ENCODE measurements at regions not wholly inside any gene's neighbourhood (a gene's known extent, or its start where the extent isn't known, plus 50 kb on each side); places are given as distances from the start of the nearest gene placed in this dataset.

- no peak for DNase-seq (ENCODE audit: low read depth, low spot score)
Observed at GRCh38 chr4:126564283-126564854, 1068.4 kb upstream of the INTU start.

- DNase-seq (ENCODE audit: low read depth, low spot score) = no peak
Observed at GRCh38 chr4:126568652-126569570, 1063.8 kb upstream of the INTU start.

DNA sequence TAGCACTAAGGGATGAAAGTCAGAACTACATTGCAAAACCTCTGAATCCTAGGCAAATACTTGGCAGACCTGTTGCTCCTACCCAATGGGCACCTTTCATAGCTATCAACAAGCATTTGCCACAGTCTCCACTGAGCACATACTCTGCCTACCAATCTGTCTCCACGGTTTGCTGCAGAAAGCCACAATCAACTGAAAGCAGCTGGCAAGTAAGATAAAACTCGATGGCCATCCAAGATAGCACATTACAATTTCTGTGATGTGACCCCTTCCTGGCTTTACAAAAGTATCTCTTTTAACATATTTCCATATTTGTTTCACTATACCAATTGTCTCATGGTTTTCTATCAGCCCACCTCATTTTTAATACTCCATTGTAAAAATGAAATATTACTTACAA, 1060.5 kb upstream of the INTU start:
- DNase-seq (ENCODE audit: low read depth, low spot score) = no peak

DNA sequence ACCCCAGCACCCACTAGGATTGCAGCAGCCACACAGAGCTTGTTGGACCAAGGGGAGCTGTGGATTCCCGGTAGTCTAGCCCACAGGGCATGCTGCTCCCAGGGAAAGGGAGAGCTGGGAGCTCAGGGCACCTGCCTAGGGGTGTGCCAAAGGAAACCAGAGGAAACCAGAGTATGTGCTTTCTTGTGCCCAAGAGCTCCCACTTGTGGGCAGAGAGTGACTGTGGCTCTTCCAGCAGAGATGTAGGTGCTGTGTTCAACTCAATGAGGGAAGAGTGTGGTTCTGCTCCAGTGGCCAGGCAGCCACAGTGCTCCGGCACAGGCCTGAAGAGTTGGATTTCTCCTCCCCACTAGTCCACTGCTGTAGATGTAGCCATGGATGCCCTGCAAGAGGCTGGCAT, 1050.0 kb upstream of the INTU start:
- DNase-seq (ENCODE audit: low read depth, low spot score) = no peak

GRCh38 chr4:126583509-126583908, 1049.2 kb upstream of the INTU start:
- no peak for DNase-seq (ENCODE audit: low read depth, low spot score)

DNA sequence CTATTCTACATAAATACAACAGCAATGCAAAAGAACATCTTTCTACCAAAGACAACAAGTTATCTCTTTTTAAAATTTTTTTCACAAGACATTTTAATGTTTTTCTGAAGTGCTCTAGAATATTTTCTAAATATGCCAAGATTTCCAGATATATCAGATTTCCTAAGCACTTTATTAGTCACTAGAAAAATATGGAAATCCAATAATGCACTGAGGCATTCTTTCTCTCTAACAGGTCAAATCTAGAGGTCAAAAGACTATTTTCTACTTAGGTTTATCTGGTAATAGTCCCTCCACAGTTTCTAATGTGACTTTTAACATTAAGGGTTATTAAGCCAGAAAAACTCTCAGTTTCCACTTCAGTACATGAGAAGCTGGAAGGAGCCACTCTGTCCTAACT, 1041.2 kb upstream of the INTU start:
- no peak for DNase-seq (ENCODE audit: low read depth, low spot score)

DNA sequence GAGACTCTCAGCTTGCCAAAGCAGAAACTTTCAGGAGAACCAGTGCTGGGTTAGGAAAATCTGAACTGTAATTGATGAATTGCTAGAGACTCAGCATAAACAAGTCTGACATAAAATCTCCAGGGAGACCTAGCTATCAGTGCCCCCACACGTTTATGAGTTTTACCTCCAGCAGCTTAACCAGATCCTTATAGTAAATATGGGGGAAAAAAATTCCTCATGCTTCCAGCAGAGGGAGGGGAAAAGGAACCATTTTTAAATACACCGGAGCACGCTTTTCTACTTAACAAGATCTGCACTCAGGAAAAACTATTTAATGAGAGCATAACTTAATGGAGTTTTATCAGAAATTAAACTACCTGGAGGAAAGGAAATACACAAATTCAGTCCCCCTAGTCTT, 1040.7 kb upstream of the INTU start:
- no peak for DNase-seq (ENCODE audit: low read depth, low spot score)

DNA sequence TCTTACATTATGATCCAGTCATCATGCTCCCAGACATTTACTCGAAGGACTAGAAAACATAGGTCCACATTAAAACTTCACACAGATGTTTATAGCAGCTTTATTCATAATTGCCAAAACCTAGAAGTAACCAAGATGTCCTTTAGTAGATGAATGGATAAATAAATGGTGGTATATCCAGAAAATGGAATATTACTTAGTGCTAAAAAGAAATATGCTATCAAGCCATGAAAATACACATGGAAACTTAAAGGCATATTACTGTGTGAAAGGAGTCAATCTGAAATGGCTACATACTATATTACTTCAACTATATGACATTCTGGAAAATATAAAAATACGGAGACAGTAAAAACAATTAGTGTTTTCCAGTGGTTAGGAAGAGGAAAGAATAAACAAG, 1039.1 kb upstream of the INTU start:
- DNase-seq (ENCODE audit: low read depth, low spot score) = no peak

DNA sequence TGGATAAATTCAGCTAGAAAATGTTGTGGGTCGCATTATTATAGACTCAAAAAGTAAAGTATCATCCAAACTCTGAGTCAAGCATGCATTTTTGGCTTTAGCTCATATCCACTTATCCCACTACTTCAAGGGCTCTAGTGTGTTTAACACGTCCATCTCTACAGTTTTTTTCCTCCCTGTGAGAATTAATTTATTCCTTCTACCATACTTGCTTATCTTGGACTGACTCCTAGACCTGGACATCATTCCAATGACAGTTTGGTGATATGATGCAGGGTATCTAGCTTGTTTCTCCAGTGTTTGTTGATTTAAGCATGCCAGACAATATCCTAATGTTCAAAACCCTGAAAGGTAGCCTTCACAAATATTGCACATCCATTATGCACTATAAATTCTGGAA, 1037.1 kb upstream of the INTU start:
- DNase-seq (ENCODE audit: low read depth, low spot score) = no peak

GRCh38 chr4:126599746-126600145, 1033.0 kb upstream of the INTU start:
- no peak for DNase-seq (ENCODE audit: low read depth, low spot score)

- DNase-seq (ENCODE audit: low read depth, low spot score) = no peak
Observed at GRCh38 chr4:126603210-126603609, 1029.5 kb upstream of the INTU start.

DNA sequence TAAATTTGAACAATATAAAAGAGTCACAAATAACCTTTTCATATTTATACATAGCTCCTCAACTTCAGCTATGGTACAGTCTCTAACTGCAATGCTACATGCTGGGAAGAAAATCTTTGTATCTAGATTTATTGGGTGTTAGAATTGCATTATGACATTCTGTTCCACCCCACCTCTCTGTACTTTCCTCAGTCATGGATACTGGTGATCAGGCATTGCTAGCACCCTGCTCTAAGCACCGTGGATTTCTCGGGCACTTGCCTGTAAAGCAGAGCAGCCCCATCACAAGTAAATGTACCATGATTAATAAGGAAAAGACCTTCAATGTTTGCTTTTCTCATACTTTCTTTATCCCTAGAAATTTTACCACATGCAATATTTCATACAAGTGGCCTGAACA, 1028.9 kb upstream of the INTU start:
- no peak for DNase-seq (ENCODE audit: low read depth, low spot score)

- peak; percentile 50 for DNase-seq (ENCODE audit: low read depth, low spot score)
Observed at GRCh38 chr4:126604268-126604867, 1028.4 kb upstream of the INTU start.

DNA sequence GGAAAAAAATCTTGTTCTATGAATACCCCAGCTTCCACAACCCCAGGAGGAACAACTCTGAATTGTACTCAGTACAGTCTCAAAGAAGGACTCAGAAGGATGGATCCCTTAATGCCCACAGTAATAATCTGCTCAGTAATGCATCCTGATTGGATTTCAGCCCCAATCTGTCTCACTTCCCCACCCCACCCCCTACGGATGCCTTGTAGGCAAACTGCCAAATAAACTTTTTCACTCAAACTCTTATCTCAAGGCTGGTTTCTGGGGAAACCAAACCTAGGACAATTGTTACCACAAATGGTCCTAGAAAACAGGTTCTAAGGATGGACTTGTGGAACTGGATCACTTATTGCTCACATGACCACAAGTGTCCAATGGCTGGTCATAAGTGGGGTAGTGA, 1021.8 kb upstream of the INTU start:
- no peak for DNase-seq (ENCODE audit: low read depth, low spot score)

DNA sequence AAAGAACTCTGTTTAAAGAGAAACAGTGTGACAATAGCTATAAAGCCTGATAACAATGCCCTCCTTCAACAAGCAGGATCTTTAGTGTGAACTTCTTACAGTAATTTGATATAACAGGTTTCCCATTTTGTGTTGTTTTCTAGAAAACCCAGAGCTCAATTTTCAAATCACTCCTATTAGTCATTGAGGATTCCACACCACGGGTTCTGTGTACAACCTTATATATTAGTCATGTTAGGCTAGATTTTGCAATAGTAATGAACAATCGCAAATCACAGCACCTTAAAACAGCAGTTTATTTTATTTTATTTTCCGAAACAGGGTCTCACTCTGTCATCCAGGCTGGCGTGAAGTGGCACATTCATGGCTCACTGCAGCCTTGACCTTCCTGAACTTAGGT, 1020.9 kb upstream of the INTU start:
- no peak for DNase-seq (ENCODE audit: low read depth, low spot score)

DNA sequence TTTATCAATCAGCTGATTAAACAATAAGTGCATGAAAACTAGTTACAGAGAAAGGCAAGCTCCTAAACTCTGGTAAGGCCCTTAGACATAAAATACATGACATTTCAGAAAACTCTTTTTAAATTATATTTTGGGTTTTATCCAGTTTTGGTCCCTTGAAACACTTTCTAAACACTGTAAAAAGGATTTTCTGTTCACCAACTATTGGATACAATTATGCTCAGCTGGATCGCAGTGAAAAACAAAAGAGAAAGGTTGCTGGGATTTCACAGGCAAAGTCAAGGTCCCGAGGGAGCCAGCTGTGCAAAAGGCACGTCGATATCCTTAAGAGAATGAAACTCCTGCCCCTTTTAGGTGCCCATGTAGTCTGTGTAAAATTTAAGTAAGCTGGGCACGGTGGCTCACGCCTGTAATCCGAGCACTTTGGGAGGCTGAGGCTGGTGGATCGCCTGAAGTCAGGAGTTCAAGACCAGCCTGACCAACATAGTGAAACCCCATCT, 1018.4 kb upstream of the INTU start:
- no peak for DNase-seq (ENCODE audit: low read depth, low spot score)

GRCh38 chr4:126616795-126617194, 1016.0 kb upstream of the INTU start:
- no peak for DNase-seq (ENCODE audit: low read depth, low spot score)

DNA sequence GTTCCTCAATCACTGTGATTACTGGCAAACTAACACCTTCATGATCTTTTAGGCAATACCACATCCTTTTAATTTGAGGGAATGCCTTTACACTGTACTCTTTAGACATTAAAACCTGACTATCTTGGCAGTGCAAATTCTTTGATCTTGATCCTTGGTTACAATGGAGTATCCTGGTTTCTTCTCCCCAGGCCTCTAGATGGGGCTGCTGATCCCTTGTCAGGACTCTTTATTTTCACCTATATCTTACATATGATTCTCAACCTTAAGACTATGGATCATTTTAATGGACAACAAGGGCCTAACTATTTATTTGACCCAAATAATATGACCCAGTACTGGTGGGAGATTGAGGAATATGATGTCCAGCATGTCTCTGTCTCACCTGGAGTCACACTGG, 1005.5 kb upstream of the INTU start:
- DNase-seq (ENCODE audit: low read depth, low spot score) = peak; percentile 13

DNA sequence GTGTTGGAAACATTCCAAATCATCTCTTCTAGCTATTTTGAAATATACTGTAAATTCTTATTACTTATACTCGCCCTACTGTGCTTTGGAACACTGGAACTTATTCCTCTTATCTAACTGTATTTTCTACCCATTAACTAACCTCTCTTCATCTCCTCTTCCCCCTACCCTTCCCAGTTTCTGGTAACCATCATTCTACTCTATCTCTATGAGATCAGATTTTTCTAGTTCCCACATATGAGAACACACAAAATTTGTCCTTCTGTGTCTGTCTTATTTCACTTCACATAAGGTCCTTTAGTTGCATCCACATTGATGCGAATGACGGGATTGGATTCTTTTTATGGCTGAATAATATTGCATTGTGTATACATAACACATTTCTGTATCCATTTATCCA, 1003.8 kb upstream of the INTU start:
- DNase-seq (ENCODE audit: low read depth, low spot score) = no peak

DNA sequence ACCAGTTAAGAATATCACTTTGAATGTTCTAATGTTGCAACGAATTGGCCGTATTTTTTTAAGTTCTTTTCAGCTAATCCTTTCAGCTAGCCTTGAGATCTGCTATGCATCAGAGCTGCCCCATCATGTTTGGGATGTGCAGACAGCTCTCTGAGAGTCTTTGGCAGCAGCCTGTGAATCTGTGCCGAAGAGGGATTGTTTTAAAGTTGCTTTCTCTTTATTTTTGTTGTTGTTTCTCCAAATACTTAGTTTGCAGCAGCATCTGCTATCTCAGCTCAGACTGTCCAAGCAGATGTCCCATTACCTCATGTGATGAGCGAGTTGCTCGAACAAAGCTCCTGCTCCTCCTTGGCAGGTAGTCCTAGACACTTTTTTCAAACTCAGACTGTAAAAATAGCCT, 1002.5 kb upstream of the INTU start:
- DNase-seq (ENCODE audit: low read depth, low spot score) = no peak

GRCh38 chr4:126633306-126633705, 999.5 kb upstream of the INTU start:
- DNase-seq (ENCODE audit: low read depth, low spot score) = no peak

DNA sequence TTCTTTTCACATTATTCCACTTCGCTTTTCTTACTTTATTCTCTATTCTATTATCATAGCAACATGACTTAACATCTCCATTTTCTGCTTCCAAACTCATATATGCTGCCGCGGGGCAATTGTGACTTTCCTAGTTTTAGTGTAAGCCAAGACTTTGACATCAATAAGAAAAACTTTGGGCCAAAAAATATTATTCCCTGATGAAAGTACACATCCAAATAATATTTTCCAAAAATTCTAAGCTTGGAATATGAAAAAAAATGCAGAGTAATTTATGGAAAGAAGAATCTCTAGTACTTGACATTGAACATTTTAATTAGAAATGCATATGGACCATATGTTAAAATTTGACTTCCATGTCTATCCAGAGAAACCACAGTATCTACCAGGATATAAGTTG, 995.1 kb upstream of the INTU start:
- DNase-seq (ENCODE audit: low read depth, low spot score) = no peak

DNA sequence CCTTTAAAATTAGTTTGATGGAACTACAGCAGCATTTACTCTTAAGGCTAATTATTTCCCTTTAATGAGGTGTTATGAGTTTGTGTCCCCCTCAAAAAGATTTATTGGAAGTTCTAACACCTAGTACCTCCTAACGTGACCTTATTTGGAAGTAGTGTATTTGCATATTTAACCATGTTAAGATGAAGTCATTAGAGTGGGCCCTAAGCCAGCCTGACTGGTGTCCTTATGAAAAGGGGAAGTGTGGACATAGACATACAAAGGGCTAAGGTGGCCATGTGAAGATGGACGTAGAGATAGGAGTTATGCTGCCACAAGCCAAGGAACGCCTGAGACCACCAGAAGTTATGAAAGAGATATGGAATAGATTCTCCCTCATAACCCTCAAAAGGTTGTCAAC, 985.4 kb upstream of the INTU start:
- DNase-seq (ENCODE audit: low read depth, low spot score) = no peak
